Prostate gland (tissue), 2 donors: ENCODE measurements at regions not wholly inside any gene's neighbourhood (a gene's known extent, or its start where the extent isn't known, plus 50 kb on each side); places are given as distances from the start of the nearest gene placed in this dataset.
A peak's percentile ranks its signal among the peaks of the same experiment; 100 is the strongest.

Experiments used
- DNase-seq: peaks from one replicate; pipeline ENCODE4 v3.0.0-alpha.2; 2019; ENCODE audit warnings: low spot score
- H3K27ac ChIP-seq, 2 donors: fragments of 200-600 bp; sonication (generic); 2 replicates each; pipeline ENCODE4 v1.5.1; 2017 to 2019
- H3K27me3 ChIP-seq: fragments of 200-600 bp; sonication (generic); replicated peaks from 2 replicates; pipeline ENCODE4 v1.5.1; 2019; ENCODE audit not compliant: insufficient read depth
- H3K36me3 ChIP-seq, 2 donors: fragments of 200-600 bp; sonication (generic); 1 replicate in 1 of 2; 2 replicates in 1 of 2; pipeline versions ENCODE4 v1.5.1 to v1.8.1; 2017 to 2019
- H3K4me1 ChIP-seq: fragments of 200-600 bp; sonication (generic); replicated peaks from 2 replicates; pipeline ENCODE4 v1.5.1; 2019
- H3K4me3 ChIP-seq, 2 donors: fragments of 200-600 bp; sonication (generic); 2 replicates each; pipeline ENCODE4 v1.5.1; 2017 to 2019
- H3K9me3 ChIP-seq: fragments of 200-600 bp; sonication (generic); 2 replicates; pipeline ENCODE4 v1.5.1; 2017
- POLR2A ChIP-seq: fragments of 450-650 bp; IDR thresholded peaks from one replicate; pipeline ENCODE4 v1.6.1; 2016; ENCODE audit warnings: antibody characterized with exemption, mild to moderate bottlenecking
- POLR2AphosphoS5 ChIP-seq: sonication (generic); formaldehyde crosslinking; IDR thresholded peaks from one replicate; pipeline ENCODE4 v1.6.1; 2017; ENCODE audit warnings: antibody characterized with exemption
- whole genome bisulfite sequencing: methylation state at CpG from one replicate; pipeline ENCODE4 v1.1.5; 2018; 5-methylcytosine and 5-hydroxymethylcytosine counted together
- intact Hi-C: fragments of 100-400 bp; cut with DNase I; formaldehyde crosslinking; loops from one replicate; pipeline ENCODE4 v1.14.2; 2022
- TF ChIP-seq, protein P1 (sequence below), 4 experiments: fragments of 200-600 bp in 2 of 4; fragments of 450-650 bp in 2 of 4; sonication (generic) in 2 of 4; IDR thresholded peaks; 1 replicate in 3 of 4; 2 replicates in 1 of 4; pipeline ENCODE4 v1.5.1; 2016 to 2019; ENCODE audit warnings: antibody characterized with exemption in 4 of 4, mild to moderate bottlenecking in 2 of 4, moderate library complexity in 2 of 4

GRCh38 chr21:37986751-37987399 lies 70.6 kb upstream of the KCNJ6 start:
- Histone ChIP-seq H3K4me1 (no peaks in the 10 kb centered on the region), H3K9me3 (no peaks in the 10 kb centered on the region), H3K27ac (no peak overlapping the region), H3K4me3 (no peak overlapping the region), H3K27me3 (no peaks in the 10 kb centered on the region), H3K36me3 (no peaks in the 10 kb centered on the region)
- DNase-seq, result peak; percentile 12
- intact Hi-C loops, result no loop called here
- no peak for TF ChIP-seq POLR2A
- TF ChIP-seq, protein P1, sequence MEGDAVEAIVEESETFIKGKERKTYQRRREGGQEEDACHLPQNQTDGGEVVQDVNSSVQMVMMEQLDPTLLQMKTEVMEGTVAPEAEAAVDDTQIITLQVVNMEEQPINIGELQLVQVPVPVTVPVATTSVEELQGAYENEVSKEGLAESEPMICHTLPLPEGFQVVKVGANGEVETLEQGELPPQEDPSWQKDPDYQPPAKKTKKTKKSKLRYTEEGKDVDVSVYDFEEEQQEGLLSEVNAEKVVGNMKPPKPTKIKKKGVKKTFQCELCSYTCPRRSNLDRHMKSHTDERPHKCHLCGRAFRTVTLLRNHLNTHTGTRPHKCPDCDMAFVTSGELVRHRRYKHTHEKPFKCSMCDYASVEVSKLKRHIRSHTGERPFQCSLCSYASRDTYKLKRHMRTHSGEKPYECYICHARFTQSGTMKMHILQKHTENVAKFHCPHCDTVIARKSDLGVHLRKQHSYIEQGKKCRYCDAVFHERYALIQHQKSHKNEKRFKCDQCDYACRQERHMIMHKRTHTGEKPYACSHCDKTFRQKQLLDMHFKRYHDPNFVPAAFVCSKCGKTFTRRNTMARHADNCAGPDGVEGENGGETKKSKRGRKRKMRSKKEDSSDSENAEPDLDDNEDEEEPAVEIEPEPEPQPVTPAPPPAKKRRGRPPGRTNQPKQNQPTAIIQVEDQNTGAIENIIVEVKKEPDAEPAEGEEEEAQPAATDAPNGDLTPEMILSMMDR (IDR thresholded peaks at IDR 0.05), result no peak
- TF ChIP-seq POLR2AphosphoS5, result peak; percentile 15
- 5% methylated on average over 5 of the region's 5 CpGs for WGBS

- DNase-seq, result no peak
- no peaks in the 10 kb centered on the region for H3K9me3 ChIP-seq
- WGBS, result 74% methylated on average over 5 of the region's 5 CpGs
- no peak for TF ChIP-seq POLR2A
- TF ChIP-seq POLR2AphosphoS5, result no peak
- TF ChIP-seq, protein P1 (IDR thresholded peaks at IDR 0.05), result no peak
- intact Hi-C loops, result no loop called here
- H3K27ac ChIP-seq, result no peak overlapping the region
- H3K36me3 ChIP-seq, result no peaks in the 10 kb centered on the region
- H3K4me3 ChIP-seq, result no peak overlapping the region
- H3K4me1 ChIP-seq, result no peaks in the 10 kb centered on the region
- no peaks in the 10 kb centered on the region for H3K27me3 ChIP-seq
Measured at GRCh38 chr21:37987668-37988067, 71.4 kb upstream of the KCNJ6 start.

DNA sequence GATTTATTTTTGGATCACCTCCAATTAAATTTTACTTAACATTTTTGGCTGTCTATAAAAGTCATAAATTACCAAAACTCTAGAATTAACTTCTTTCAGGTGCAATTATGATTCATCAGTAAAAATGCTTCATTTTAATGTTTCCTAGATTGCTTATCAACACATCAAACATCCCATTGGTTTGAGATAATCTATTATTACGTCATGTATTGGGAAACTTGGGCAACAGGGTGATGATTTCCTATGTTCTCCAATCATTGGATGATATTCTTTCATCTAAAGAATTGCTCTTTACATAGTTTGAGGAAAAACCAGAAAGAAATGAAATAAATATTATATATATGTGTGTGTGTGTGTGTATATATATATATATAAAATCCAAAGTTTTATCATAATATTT lies 76.8 kb upstream of the KCNJ6 start:
- Histone ChIP-seq H3K27me3 (no peaks in the 10 kb centered on the region), H3K9me3 (no peaks in the 10 kb centered on the region), H3K4me3 (no peak overlapping the region), H3K4me1 (no peaks in the 10 kb centered on the region), H3K27ac (no peak overlapping the region), H3K36me3 (no peaks in the 10 kb centered on the region)
- 81% methylated on average over 1 of the region's 1 CpG for WGBS
- no peak for DNase-seq
- TF ChIP-seq, protein P1 (IDR thresholded peaks at IDR 0.05), result no peak
- TF ChIP-seq POLR2A, result no peak
- no peak for TF ChIP-seq POLR2AphosphoS5
- intact Hi-C loops, result no loop called here

DNA sequence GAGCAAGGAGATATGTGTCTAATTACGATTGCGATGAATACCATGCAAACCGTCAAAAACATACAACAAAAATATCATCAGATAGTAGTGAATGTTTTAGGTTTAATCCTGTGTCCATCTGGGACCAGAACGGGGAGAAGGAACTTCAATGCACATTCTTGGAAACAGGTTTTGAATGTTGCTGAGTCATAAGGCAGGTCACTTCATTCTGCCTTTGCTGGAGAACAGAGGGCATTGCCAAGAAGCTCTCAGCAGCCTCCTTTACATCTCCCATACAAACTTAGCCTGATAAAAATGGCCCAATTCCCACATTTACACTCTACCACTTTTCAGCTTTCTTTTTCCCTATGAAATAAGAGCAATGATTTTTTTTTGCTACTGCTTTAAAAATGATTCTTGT lies 78.0 kb upstream of the KCNJ6 start:
- H3K9me3 ChIP-seq, result no peaks in the 10 kb centered on the region
- intact Hi-C loops, result no loop called here
- TF ChIP-seq POLR2A (no peak), POLR2AphosphoS5 (no peak)
- TF ChIP-seq, protein P1 (IDR thresholded peaks at IDR 0.05), result no peak
- no peak for DNase-seq
- H3K36me3 ChIP-seq, result no peaks in the 10 kb centered on the region
- no peak overlapping the region for H3K27ac ChIP-seq
- H3K4me1 ChIP-seq, result no peaks in the 10 kb centered on the region
- H3K4me3 ChIP-seq, result no peak overlapping the region
- 77% methylated on average over 4 of the region's 4 CpGs for WGBS
- H3K27me3 ChIP-seq, result no peaks in the 10 kb centered on the region

DNA sequence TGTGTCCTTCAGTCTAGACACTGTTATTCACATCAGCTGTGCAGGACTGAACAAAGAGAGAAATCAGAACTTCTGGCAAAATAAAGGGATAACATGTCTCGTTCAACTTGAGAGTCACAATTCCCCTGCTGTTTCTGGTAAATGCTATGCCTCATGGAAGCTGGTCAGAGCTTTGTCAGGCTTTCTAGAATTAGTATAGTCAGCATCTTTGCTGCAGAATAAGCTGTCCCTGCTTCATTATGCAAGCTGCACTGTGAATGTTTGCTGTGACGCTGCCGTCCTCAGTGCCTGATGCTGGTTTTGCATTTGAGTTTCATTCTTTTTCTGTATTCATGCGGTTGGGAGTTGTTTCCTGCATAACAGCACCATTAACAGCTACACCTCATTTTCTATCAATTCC lies 96.4 kb upstream of the KCNJ6 start:
- H3K9me3 ChIP-seq, result no peaks in the 10 kb centered on the region
- intact Hi-C loops, result no loop called here
- H3K27ac ChIP-seq, result no peak overlapping the region
- H3K4me3 ChIP-seq, result no peak overlapping the region
- WGBS, result 69% methylated on average over 4 of the region's 4 CpGs
- DNase-seq, result no peak
- no peaks in the 10 kb centered on the region for H3K27me3 ChIP-seq
- no peaks in the 10 kb centered on the region for H3K36me3 ChIP-seq
- H3K4me1 ChIP-seq, result no peaks in the 10 kb centered on the region
- TF ChIP-seq POLR2A, result no peak
- no peak for TF ChIP-seq POLR2AphosphoS5
- TF ChIP-seq, protein P1 (IDR thresholded peaks at IDR 0.05), result no peak
